ENCODE measurements at regions not wholly inside any gene's neighbourhood (a gene's known extent, or its start where the extent isn't known, plus 50 kb on each side); places are given as distances from the start of the nearest gene placed in this dataset.
"Not testable (repeated sequence)": the region's sequence is repeated elsewhere in the genome, so short reads cannot be mapped to it uniquely, and the experiment has no call there.

DNA sequence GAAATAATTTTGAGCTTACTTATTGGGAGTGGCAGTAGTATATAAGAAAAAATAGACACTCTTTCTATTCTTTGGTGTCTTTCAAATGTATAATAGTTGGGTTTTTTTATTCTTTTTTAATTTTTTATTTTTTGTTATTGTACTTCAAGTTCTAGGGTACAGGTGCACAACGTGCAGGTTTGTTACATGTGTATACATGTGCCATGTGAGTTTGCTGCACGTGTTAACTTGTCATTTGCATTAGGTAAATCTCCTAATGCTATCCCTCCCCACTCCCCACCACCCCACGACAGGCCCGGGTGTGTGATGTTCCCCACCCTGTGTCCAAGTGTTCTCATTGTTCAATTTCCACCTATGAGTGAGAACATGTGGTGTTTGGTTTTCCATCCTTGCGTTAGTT is 1552.4 kb upstream of the B3GALT2 start:
- not testable (repeated sequence) for DNase-seq

DNA sequence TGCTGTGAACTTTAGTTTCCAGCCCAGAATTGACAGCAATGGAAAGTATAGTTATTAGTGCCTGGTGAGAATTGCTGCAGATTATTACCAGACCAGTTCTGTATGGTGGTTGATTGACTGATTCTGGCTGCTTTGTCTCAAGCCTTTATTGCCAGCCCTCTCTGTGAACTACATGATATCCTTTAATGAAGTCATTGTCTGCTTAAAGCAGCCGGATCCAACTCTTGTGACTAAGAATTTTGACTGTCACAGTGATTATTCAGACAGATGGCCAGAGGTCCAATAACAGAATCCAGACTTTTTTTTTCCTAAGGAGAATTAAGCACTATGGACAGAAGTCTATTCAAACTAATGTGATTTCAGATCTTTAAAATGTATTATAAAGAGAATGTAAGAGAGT is 1548.6 kb upstream of the B3GALT2 start:
- DNase-seq = no peak

DNA sequence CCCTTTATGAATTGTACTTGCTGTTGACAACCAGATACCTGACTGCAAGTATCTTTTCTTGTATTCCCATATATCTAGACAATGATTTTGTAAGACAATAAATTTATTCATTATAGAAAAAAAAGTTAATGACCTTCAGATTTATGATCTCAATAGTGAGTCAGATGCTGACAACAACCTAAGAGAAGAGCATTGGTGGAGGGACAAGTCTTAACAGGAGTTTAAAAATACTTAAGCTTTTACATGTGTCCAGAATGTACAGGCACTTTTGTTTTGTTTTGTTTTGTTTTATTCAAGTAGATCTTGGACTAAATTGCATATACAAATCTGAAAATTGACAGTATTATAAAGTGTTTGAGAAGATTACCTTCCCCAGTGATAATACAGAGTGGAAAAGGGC is 1544.6 kb upstream of the B3GALT2 start:
- no peak for DNase-seq

DNA sequence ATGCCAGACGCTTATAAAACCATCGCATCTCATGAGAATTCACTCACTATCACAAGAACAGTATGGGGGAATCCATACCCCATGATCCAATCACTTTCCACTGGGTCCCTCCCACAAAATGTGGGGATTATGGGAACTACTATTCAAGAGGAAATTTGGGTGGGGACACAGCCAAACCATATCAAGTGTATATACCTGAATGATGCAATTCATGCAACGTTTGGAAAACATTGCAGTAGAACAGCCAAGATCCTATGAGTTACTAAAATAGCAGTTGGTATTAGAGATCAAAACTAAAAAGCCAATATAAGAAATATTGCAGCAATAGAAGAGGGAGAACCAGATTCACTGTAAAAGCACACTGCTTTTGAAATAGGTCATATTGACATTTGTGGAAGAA is 1543.9 kb upstream of the B3GALT2 start:
- DNase-seq = no peak

DNA sequence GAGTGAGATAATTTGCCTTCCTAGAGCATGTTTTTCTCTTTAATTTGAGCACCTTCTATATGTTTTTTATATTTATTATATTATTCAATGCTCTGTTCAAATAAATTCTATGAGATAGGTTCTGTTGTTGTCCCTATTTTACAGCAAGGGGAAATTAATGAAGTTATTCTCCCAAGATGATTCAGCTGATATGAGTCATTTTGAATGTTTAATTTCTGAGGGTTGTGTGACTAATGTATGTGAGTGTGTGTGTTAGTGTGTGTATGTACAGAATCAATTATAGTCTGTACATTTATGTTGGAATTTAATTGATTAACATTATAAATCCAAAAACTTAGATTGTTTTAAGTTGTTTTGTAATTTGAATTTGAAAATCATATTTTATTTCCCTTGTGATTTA is 1536.7 kb upstream of the B3GALT2 start:
- no peak for DNase-seq

DNA sequence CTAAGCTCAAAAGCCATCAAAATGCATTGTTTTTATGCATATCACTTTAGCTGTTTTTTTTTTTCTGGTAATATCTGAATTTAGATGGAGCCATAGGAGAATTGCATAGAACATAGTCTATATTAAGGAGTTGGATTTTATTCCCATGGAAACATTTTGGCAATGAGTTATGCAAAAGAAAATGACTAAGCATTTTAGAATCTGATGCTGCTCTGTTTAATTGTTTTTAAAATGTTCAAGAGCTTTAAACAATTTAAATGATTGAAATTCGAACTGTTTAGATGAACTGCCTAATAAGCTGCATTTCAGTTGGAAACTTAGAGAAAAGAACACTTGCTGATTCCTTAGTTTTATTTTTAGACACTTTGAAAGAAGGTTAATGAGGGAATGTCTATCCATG is 1531.5 kb upstream of the B3GALT2 start:
- no peak for DNase-seq

DNA sequence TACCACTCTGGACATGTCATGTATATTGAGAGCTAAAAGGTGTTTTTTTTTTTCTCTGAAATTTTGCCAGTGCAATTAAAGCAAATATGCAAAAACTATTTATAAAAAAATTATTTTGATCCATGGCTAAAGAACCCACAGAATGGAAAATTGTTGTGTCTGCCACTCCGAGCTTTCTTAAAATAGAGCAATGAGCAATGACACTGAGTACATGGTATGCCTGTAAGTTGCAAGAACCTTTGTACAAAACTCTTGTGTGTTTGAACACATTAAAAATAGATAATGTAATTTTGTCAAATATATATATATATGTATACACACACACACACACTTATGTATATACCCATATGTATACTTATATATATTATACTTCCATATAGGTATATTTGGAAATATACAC is 1530.9 kb upstream of the B3GALT2 start:
- DNase-seq = no peak

DNA sequence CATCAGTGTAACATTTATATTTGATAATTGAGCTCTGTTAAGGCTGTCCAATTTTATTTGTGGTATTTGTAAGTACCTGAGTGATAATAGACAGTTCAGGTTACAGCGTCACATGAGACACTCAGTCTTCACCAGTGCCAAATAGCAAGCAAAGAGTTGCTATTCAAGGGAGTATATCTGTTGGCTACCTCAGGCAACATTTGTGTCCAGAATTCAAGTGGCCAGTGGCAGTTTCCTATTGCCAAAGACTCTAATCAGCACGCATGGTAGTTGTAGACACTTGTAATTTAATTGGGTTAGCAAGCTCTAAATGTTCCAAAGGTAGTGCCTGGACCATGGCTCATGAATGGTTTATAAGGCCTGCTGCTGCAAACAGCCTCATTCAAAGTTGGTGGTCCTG is 1524.3 kb upstream of the B3GALT2 start:
- no peak for DNase-seq

DNA sequence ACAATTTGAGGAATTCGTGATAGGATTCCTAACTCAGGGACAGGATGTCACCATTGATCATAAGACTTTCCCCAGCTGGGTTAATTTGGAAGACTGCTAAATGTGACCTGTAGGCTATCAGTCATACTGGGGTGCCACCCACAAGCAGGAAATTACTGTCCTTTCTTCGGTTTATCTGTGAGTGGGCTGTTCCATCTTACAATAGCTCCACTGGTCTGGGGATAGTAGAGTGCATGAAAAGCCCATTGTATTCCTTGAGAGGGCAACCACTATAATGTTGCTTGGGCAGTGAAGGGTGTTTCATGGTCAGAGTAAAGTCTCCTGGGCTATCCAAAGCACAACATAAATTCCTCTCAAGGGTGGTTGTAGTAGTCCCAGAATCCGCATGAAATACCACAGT is 1523.0 kb upstream of the B3GALT2 start:
- DNase-seq = no peak

DNA sequence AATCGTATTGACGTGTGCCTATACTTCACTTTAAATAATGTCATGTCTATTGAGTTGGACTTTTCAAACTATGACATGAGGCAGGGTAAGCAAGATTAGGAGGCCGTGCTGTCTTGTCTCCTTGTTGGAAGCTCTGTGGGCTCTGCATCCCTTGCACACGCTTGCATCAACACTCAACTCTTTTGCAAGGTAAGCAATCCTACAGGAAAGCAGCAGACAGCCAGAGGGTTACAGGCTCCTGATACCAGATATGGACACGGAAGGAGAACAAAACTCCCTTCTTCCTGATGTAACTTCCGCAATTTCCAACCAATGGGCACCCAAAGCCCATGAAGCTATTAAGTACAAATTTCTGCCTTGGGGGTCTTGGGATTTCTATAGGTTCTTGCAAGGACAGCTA is 1520.7 kb upstream of the B3GALT2 start:
- no peak for DNase-seq

DNA sequence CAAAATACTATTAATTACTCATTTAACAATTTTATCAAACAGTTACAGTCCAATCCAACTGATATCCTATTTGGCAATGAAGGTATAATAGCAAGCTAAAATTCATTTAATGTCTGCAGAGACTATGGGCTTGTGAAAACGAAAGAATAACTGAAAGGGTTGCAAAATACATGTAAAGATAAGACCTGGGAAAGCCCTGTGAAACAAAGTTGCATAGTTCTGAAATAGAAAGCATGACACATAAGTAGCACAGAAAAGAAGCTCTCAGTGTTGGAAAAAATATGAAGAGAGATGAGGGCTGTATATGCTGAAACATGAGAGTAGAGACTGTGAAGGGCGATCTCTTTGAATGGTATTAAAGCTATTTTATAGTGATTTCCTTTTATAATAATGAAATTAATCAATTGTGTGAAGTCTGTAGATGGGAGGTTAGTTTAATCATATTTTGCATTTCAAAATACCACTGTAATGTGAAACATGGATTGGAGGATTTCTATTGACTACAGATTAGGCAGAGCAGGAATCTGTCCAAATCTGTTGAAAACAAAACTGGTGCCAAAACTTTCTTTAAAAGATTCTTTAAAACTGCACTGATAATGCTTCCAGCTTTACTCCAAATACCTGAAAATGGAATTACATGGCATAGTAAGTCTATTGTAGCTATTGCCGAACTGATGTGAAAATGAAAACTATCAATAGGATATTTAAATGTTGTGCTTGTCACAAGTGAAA is 1518.9 kb upstream of the B3GALT2 start:
- DNase-seq = no peak

DNA sequence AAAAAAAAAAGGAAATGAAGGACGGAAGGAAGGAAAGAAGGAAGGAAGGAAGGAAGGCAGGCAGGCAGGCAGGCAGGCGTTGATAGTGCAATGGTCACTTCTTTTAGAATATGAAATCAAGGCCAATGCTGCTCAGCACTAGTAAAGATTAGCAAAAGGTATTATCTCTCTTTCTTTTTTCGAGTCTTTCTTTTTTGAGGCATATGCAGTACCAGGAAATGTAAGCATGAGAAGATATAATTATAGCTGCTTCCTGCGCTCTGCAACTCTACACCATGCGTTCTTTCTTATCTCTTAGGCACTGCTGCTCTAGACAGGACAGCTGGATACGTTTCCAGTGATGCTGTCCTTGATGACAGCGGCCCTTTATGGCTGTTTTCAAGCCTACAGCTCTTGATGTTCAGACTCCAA is 1512.5 kb upstream of the B3GALT2 start:
- no peak for DNase-seq

DNA sequence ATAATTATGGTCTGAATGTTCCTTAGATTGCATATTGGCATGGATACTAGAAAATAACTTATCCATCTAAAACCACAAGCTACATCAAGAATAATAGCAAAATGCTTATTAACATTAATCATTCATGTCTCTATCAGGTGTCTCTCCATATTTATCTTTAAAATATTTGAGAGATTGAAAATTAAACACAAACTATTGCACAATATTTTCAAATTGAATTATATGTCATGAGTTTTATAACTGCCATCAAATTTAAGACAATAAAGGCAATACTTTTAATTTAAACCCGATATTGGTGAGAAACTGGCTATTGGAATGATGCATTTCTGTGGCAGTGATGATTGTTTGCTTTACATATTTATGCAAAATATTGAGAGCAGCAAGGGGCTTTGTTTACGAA is 1506.8 kb upstream of the B3GALT2 start:
- no peak for DNase-seq

DNA sequence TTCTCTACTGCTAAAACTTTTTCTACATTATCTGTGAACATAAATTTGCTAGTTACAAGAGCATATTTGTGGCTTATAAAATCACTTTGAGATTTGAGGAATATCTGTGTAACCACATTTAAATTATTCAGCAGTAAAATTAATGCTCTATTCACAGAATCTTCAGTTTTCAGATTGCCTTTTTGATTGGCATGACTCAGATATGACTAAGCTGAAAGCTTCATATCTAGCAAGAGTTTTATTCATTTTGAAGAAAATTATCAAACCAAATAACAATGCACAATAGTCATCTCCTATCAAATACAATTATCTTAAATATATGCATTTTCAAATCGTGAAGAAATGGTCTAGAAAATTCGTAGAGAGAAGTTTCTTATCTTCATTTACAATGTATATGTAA is 1498.2 kb upstream of the B3GALT2 start:
- no peak for DNase-seq

DNA sequence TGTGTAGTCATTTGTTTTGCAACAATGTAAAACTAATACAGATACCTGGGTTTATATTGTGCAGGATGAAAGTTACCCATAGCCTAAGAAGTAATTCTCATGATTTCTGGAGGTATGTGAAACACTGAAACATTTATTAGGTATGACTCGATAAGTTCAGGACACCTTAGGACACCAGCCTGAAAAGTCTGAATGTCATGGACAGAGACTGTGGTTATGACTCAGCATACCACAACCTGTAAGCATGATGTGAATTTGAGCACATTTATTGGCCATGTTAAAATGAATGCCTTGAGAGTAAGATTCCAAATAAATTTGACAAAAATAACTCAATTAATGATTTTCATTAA is 1471.7 kb upstream of the B3GALT2 start:
- no peak for DNase-seq

DNA sequence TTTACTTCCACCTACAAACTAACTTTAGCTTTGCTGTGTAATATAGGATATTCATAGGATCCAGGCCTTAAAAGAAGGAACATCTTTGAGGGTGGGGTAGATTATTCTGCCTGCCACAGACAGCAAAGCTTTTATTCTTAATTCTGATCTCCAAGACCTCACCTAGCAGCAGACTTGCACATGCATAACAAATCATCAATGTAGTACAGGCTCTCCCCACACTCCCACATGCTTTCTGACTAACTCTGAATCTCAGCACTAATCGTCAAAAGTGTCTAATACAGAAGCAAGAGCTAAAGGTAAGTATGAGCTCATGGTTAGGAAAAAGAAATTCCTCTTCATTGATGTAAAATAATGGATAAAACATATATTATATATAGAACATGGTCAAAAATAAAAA is 1468.5 kb upstream of the B3GALT2 start:
- no peak for DNase-seq

DNA sequence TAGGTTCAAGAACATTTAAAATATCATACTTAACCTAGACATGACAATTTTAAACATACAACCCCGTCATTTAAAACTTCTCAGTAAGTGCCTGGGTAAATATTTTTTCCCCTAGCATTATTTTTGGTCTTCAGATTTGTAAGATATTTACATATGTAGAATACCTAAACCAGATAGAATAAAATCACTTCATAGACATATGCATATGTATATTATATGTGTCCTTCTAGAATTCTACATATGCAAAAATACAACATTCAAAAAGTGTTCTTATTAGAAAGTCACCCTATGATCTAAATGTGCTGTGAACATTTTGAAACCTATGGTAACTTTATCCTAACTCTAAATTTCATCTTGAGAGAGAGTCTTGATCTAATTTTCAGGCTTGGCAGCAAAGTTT is 1467.0 kb upstream of the B3GALT2 start:
- no peak for DNase-seq

DNA sequence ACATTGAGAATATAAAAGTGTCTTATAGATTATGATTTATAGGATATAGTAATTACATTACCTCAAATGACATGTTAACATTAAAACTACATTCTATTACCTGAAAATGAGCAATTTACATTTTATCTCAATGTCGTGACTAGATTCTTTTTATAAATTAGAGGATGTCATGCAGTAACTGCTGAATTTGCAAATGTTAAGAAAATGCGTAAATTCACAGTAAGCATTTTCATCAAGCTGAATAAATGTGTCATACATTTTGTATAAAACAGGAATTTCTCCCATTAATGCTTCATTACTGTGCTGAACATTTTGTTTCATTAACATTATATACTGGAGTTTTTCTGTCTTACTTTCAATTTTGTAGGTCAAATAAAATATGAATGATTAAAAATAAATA is 1460.7 kb upstream of the B3GALT2 start:
- DNase-seq = no peak

DNA sequence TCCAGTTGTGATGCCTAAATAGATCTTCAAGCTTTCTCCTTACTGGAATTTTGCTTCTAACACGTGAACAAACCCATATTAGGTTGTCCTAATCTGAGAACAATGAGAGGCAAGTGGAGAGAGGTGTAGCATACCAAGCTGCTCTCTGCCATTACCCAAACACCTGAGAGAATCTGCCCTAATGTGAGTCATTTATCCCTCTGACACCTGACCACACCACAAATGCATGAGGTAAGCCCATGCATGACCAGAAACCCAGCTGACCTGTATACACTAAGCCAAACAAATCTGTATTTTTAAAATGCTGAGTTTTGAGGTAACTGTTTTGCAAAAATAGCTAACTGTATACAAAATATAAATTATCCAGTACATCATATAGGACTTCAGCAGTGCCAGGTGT is 1458.1 kb upstream of the B3GALT2 start:
- DNase-seq = no peak

DNA sequence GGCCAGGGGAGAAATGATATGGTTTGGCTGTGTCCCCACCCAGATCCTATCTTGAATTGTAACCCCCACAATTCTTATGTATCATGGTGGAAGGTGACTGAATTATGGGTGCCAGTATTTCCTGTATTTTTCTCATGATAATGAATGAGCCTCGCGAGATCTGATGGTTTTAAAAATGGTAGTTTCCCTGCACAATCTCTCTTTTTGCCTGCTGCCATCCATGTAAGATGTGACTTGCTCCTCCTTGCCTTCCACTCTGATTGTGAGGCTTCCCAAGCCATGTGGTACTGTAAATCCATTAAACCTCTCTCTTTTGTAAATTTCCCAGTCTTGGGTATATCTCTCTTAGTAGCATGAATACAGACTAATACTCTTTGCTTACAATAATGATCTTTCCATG is 1453.9 kb upstream of the B3GALT2 start:
- DNase-seq = no peak

DNA sequence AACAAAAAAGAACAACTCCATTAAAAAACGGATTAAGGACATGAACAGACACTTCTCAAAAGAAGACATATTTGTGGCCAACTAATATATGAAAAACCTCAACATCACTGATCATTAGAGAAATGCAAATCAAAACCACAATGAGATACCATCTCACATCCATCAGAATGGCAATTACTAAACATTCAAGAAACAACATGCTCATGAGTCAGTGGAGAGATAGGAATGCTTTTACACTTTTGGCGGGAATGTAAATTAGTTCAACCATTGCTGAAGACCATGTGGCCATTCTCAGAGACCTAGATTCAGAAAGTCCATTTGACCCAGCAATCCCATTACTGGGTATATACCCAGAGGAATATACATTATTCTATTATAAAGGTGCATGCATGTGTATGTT is 1442.6 kb upstream of the B3GALT2 start:
- no peak for DNase-seq

DNA sequence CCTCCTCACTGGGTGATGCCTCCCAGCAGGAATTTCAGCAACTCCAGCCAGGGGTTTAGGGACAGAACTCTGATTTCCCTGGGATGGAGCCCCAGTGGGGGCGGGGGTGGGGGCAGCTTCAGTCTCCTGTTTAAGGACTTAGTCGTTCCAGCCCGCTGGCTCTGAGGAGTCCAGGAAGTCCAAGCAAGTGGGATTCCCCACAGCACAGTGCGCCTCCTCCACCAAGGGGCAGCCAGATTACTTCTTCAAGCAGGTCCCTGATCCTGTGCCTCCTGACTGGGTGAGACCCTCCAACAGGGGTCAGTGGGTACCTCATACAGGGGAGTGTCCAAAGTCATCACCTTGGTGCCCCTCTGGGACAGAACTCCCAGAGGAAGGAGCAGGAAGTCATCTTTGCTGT is 1438.4 kb upstream of the B3GALT2 start:
- no peak for DNase-seq

DNA sequence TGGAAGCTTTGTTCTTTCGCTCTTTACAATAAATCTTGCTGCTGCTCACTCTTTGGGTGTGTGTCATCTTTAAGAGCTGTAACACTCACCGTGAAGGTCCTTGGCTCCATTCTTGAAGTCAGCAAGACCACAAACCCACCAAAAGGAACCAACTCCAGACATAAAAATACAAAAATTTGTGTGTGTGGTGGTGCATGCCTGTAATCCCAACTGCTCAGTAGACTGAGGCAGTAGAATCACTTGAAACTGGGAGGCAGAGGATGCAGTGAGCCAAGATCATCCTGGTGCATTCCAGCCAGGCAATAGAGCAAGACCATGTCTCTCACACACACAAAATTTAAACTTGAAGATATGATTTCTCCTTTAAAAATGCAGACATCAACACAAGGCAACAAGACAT is 1431.7 kb upstream of the B3GALT2 start:
- DNase-seq = no peak

DNA sequence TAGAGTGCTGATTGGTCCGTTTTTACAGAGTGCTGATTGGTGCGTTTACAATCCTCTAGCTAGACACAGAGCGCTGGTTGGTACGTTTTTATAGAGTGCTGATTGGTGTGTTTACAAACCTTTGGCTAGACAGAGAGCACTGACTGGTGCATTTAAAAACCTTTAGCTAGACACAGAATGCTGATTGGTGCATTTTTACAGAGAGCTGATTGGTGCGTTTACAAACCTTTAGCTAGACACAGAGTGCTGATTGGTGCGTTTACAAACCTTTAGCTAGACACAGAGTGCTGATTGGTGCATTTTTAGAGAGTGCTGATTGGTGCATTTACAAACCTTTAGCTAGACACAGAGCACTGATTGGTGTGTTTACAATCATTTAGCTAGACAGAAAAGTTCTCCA is 1430.9 kb upstream of the B3GALT2 start:
- DNase-seq = not testable (repeated sequence)

DNA sequence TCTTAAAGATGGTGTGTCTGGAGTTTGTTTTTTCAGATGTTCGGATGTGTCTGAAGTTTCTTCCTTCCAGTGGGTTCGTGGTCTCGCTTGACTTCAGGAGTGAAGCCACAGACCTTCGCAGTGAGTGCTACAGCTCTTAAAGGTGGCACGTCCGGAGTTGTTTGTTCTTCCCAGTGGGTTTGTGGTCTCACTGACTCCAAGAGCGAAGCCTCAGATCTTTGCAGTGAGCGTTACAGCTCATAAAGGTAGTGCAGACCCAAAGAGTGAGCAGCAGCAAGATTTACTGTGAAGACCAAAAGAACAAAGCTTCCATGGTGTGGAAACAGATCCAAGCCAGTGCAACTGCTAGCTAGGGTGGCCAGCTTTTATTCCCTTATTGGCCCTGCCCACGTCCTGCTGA is 1430.4 kb upstream of the B3GALT2 start:
- DNase-seq = no peak

DNA sequence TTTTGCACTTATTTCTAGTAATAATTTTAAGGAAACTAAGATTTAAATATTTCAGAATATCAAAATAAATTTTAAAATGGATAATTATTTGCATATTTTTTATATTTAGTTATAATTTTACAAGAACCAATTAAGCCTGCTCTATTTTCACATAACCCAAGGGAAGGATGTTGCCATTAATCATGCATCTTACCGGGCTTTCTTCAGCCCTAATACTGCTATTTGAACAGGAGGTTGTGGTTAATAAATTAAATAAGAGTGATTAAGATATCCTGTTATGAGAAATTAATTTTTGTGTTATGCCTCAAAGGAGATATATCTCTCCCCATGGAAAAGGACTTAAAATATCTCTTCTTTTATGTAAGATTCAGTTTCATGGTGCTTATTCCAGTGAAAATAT is 1415.8 kb upstream of the B3GALT2 start:
- DNase-seq = no peak

Data from HCEC 1CT (cell line).